IMR-90 (cell line): ENCODE measurements at regions not wholly inside any gene's neighbourhood (a gene's known extent, or its start where the extent isn't known, plus 50 kb on each side); places are given as distances from the start of the nearest gene placed in this dataset.

ENCODE experiments used
- ATAC-seq: fragments of 200-7000 bp; cut with Tn5 transposase; 2 replicates; pipeline ENCODE4 v1.9.1; 2020; ENCODE audit warnings: low read depth, mild to moderate bottlenecking, moderate library complexity
- BruUV-seq: library from RNA; stranded (reverse); fragments of 400-500 nt; replicated peaks from 2 replicates; lab custom pipeline; 2021; lab: Mats Ljungman, UMichigan
- CTCF ChIA-PET: fragments of 300-600 bp; formaldehyde crosslinking; extraction: SDS; loops from one replicate; lab custom pipeline; 2021; ENCODE audit warnings: antibody characterized with exemption; lab: Yijun Ruan, JAX
- POLR2A ChIA-PET: fragments of 300-600 bp; sonication (Branson Sonifier 250); formaldehyde crosslinking; loops from one replicate; lab custom pipeline; 2022; ENCODE audit warnings: antibody characterized with exemption; ENCODE audit not compliant: unreplicated experiment; lab: Charles Lee
- DNase-seq: peaks from one replicate; pipeline ENCODE4 v3.0.0; 2013
- H2AFZ ChIP-seq: replicated peaks from 2 replicates; pipeline ENCODE3; 2013; ENCODE audit warnings: low read length, mild to moderate bottlenecking; ENCODE audit not compliant: poor library complexity
- H2AK5ac ChIP-seq: 2 replicates; pipeline ENCODE4 v1.6.1; 2013; ENCODE audit warnings: low read depth, low read length, inconsistent platforms
- H2AK9ac ChIP-seq: replicated peaks from 2 replicates; pipeline ENCODE3; 2013; ENCODE audit warnings: mild to moderate bottlenecking, low read depth, low read length, moderate library complexity; ENCODE audit not compliant: poor library complexity
- H2BK120ac ChIP-seq: 2 replicates; pipeline ENCODE4 v1.6.1; 2013; ENCODE audit warnings: low read depth, low read length, inconsistent platforms
- H2BK15ac ChIP-seq: 3 replicates; pipeline ENCODE4 v1.6.1; 2013; ENCODE audit warnings: low read depth, low read length, inconsistent platforms
- H2BK20ac ChIP-seq: 2 replicates; pipeline ENCODE4 v1.6.1; 2013; ENCODE audit warnings: low read depth, mild to moderate bottlenecking, inconsistent platforms, low read length, moderate library complexity
- H2BK5ac ChIP-seq: 2 replicates; pipeline ENCODE4 v1.6.1; 2013; ENCODE audit warnings: mild to moderate bottlenecking, low read depth, low read length, inconsistent platforms; ENCODE audit not compliant: poor library complexity, severe bottlenecking
- H3K14ac ChIP-seq: replicated peaks from 2 replicates; pipeline ENCODE4 v1.6.1; 2013; ENCODE audit warnings: low read depth, low read length, inconsistent platforms
- H3K18ac ChIP-seq: 2 replicates; pipeline ENCODE4 v1.6.1; 2013; ENCODE audit warnings: low read depth, low read length, control low read depth
- H3K23ac ChIP-seq: 2 replicates; pipeline ENCODE4 v1.6.1; 2013; ENCODE audit warnings: low read depth, low read length, inconsistent platforms
- H3K27ac ChIP-seq: 2 replicates; pipeline ENCODE4 v1.5.1; 2013; ENCODE audit warnings: mild to moderate bottlenecking, control low read depth, low read length; ENCODE audit not compliant: insufficient read depth
- H3K27me3 ChIP-seq: 2 replicates; pipeline ENCODE4 v1.6.1; 2013; ENCODE audit warnings: low read length; ENCODE audit not compliant: control insufficient read depth, insufficient read depth
- H3K36me3 ChIP-seq: 2 replicates; pipeline ENCODE4 v1.6.1; 2013; ENCODE audit warnings: low read length, mixed read lengths; ENCODE audit not compliant: control insufficient read depth, insufficient read depth
- H3K4ac ChIP-seq: 2 replicates; pipeline ENCODE4 v1.6.1; 2013; ENCODE audit warnings: low read depth, low read length, inconsistent platforms
- H3K4me1 ChIP-seq: 2 replicates; pipeline ENCODE4 v1.6.1; 2013; ENCODE audit warnings: low read length, mixed read lengths; ENCODE audit not compliant: control insufficient read depth, insufficient read depth
- H3K4me2 ChIP-seq: 2 replicates; pipeline ENCODE4 v1.6.1; 2013; ENCODE audit warnings: low read depth, mild to moderate bottlenecking, control low read depth, low read length, moderate library complexity
- H3K4me3 ChIP-seq: 2 replicates; pipeline ENCODE4 v1.5.1; 2013; ENCODE audit warnings: low read depth, mild to moderate bottlenecking, control low read depth, low read length, moderate library complexity; ENCODE audit not compliant: insufficient read depth
- H3K56ac ChIP-seq: 2 replicates; pipeline ENCODE4 v1.6.1; 2013; ENCODE audit warnings: low read length, inconsistent platforms; ENCODE audit not compliant: insufficient read depth; ENCODE audit errors: extremely low read depth
- H3K79me1 ChIP-seq, 2 experiments: 2 replicates each; pipeline ENCODE4 v1.6.1; 2013; ENCODE audit warnings: low read length in 2 of 2, inconsistent platforms in 1 of 2, low read depth in 1 of 2
- H3K9ac ChIP-seq: 2 replicates; pipeline ENCODE4 v1.6.1; 2013; ENCODE audit warnings: low read depth, low read length, control low read depth
- H3K9me1 ChIP-seq: 2 replicates; pipeline ENCODE4 v1.6.1; 2013; ENCODE audit warnings: low read length, inconsistent platforms; ENCODE audit not compliant: insufficient read depth
- H3K9me3 ChIP-seq: 2 replicates; pipeline ENCODE4 v1.6.1; 2013; ENCODE audit warnings: low read length; ENCODE audit not compliant: control insufficient read depth, insufficient read depth
- H4K20me1 ChIP-seq: 2 replicates; pipeline ENCODE4 v1.6.1; 2013; ENCODE audit warnings: low read length, inconsistent platforms; ENCODE audit not compliant: insufficient read depth
- H4K5ac ChIP-seq: 2 replicates; pipeline ENCODE4 v1.6.1; 2013; ENCODE audit warnings: mild to moderate bottlenecking, low read depth, low read length, control low read depth
- H4K8ac ChIP-seq, 2 experiments: 2 replicates each; pipeline ENCODE4 v1.6.1; 2013; ENCODE audit warnings: low read depth in 2 of 2, low read length in 2 of 2, control low read depth in 1 of 2, inconsistent platforms in 1 of 2
- H4K91ac ChIP-seq: 2 replicates; pipeline ENCODE4 v1.6.1; 2013; ENCODE audit warnings: low read depth, low read length, inconsistent platforms; ENCODE audit not compliant: insufficient read depth
- BHLHE40 ChIP-seq: fragments of 150-350 bp; IDR thresholded peaks from 2 replicates; pipeline ENCODE4 v1.6.1; 2016; ENCODE audit warnings: mild to moderate bottlenecking, low read depth, low read length
- CEBPB ChIP-seq: IDR thresholded peaks from 2 replicates; pipeline ENCODE4 v1.6.1; 2012; ENCODE audit warnings: low read depth, low read length, improper control_type of control experiment
- CHD1 ChIP-seq: IDR thresholded peaks from 2 replicates; pipeline ENCODE4 v1.6.1; 2012; ENCODE audit warnings: low read depth, low read length, improper control_type of control experiment
- ELK1 ChIP-seq: fragments of 150-350 bp; IDR thresholded peaks from 2 replicates; pipeline ENCODE4 v1.6.1; 2016; ENCODE audit warnings: low read depth, mild to moderate bottlenecking, low read length, moderate library complexity, borderline replicate concordance
- FOS ChIP-seq: fragments of 150-350 bp; IDR thresholded peaks from 2 replicates; pipeline ENCODE4 v1.6.1; 2016; ENCODE audit warnings: low read depth, low read length
- MAFK ChIP-seq: IDR thresholded peaks from 2 replicates; pipeline ENCODE4 v1.6.1; 2012; ENCODE audit warnings: low read depth, low read length, improper control_type of control experiment
- MAZ ChIP-seq: IDR thresholded peaks from 2 replicates; pipeline ENCODE4 v1.6.1; 2012; ENCODE audit warnings: low read depth, mild to moderate bottlenecking, low read length, improper control_type of control experiment, moderate library complexity, borderline replicate concordance
- NFE2L2 ChIP-seq: fragments of 150-350 bp; IDR thresholded peaks from 2 replicates; pipeline ENCODE4 v1.6.1; 2016; ENCODE audit warnings: low read depth, mild to moderate bottlenecking, low read length
- POLR2A ChIP-seq: IDR thresholded peaks from 2 replicates; pipeline ENCODE4 v1.6.1; 2012; ENCODE audit warnings: mild to moderate bottlenecking, low read depth, low read length
- RAD21 ChIP-seq: IDR thresholded peaks from 2 replicates; pipeline ENCODE4 v1.6.1; 2012; ENCODE audit warnings: low read length, improper control_type of control experiment
- RCOR1 ChIP-seq: IDR thresholded peaks from 2 replicates; pipeline ENCODE4 v1.6.1; 2012; ENCODE audit warnings: mild to moderate bottlenecking, low read length, improper control_type of control experiment; ENCODE audit not compliant: insufficient replicate concordance
- SMC3 ChIP-seq: fragments of 150-350 bp; IDR thresholded peaks from 2 replicates; pipeline ENCODE4 v1.6.1; 2016; ENCODE audit warnings: low read depth, mild to moderate bottlenecking, antibody characterized with exemption, low read length, moderate library complexity
- dilution Hi-C: fragments of 300-500 bp; cut with HindIII; formaldehyde crosslinking; loops from one replicate; pipeline ENCODE4 v1.14.3; 2018; ENCODE audit warnings: low sequenced_read_pairs; ENCODE audit not compliant: unreplicated experiment
- in situ Hi-C: fragments of 300-500 bp; cut with MboI; formaldehyde crosslinking; loops from 3 replicates; pipeline ENCODE4 v1.14.3; 2019; ENCODE audit warnings: low sequenced_read_pairs, inconsistent platforms, mixed read lengths
- intact Hi-C: fragments of 100-400 bp; cut with micrococcal nuclease; formaldehyde crosslinking; loops from 2 replicates; pipeline ENCODE4 v1.10.0; 2022
- TF ChIP-seq, protein P1 (sequence below): conservative IDR thresholded peaks from 2 replicates; pipeline ENCODE4 v1.5.1; 2012; ENCODE audit warnings: mild to moderate bottlenecking, low read depth, low read length, improper control_type of control experiment
- TF ChIP-seq, protein P2 (sequence below): fragments of 150-350 bp; IDR thresholded peaks from 2 replicates; pipeline ENCODE4 v1.6.1; 2017; ENCODE audit warnings: mild to moderate bottlenecking, antibody characterized with exemption, low read length, low read depth

DNA sequence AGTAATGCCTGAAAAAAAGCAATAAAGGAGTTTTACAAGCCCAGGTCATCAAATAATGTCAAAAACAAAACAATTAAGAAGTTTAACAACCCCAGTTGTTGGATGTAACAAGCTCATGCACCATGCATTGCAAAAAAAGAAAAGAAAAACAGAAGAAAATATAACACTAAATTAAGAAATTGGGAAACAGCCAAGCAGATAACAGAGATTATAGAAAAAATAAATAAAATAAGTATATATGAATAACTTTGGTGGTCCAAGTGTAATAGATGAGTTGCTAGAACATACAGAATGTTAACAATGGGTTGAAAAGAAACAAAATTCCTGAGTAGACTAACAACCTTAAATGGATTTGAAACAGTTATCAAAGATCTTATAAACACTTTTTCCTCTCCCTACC is 573.1 kb upstream of the SOX11 start:
- ATAC-seq (no peak), DNase-seq (no peak)
- no peak overlapping the region for H4K8ac ChIP-seq
- ChIA-PET CTCF (no interaction called here), POLR2A (no interaction called here)
- H3K27ac ChIP-seq = no peak overlapping the region
- intact Hi-C loops = no loop called here
- no peak overlapping the region for H3K56ac ChIP-seq
- H3K9me3 ChIP-seq = peaks cover 8% of the 10 kb centered on the region; the same call in 1 of the 2 replicates
- no peak overlapping the region for H4K91ac ChIP-seq
- BruUV-seq = no TSS peak
- in situ Hi-C loops = no loop called here
- no peak overlapping the region for H3K14ac ChIP-seq
- H2AK9ac ChIP-seq = no peak overlapping the region
- H2BK5ac ChIP-seq = no peak overlapping the region
- no peak overlapping the region for H2BK15ac ChIP-seq
- H3K9me1 ChIP-seq = no peaks in the 10 kb centered on the region
- no peak overlapping the region for H2BK20ac ChIP-seq
- no peaks in the 10 kb centered on the region for H3K4me1 ChIP-seq
- H4K5ac ChIP-seq = no peak overlapping the region
- no peak overlapping the region for H3K9ac ChIP-seq
- no peak for TF ChIP-seq CEBPB
- no peak for TF ChIP-seq RAD21
- TF ChIP-seq, protein P1, sequence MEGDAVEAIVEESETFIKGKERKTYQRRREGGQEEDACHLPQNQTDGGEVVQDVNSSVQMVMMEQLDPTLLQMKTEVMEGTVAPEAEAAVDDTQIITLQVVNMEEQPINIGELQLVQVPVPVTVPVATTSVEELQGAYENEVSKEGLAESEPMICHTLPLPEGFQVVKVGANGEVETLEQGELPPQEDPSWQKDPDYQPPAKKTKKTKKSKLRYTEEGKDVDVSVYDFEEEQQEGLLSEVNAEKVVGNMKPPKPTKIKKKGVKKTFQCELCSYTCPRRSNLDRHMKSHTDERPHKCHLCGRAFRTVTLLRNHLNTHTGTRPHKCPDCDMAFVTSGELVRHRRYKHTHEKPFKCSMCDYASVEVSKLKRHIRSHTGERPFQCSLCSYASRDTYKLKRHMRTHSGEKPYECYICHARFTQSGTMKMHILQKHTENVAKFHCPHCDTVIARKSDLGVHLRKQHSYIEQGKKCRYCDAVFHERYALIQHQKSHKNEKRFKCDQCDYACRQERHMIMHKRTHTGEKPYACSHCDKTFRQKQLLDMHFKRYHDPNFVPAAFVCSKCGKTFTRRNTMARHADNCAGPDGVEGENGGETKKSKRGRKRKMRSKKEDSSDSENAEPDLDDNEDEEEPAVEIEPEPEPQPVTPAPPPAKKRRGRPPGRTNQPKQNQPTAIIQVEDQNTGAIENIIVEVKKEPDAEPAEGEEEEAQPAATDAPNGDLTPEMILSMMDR = no peak
- no peak for TF ChIP-seq FOS
- TF ChIP-seq CHD1 = no peak
- TF ChIP-seq POLR2A = no peak
- TF ChIP-seq BHLHE40 = no peak
- no peak for TF ChIP-seq SMC3
- no peak for TF ChIP-seq MAFK
- no peak for TF ChIP-seq RCOR1
- TF ChIP-seq, protein P2, sequence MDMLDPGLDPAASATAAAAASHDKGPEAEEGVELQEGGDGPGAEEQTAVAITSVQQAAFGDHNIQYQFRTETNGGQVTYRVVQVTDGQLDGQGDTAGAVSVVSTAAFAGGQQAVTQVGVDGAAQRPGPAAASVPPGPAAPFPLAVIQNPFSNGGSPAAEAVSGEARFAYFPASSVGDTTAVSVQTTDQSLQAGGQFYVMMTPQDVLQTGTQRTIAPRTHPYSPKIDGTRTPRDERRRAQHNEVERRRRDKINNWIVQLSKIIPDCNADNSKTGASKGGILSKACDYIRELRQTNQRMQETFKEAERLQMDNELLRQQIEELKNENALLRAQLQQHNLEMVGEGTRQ = no peak
- no peak for TF ChIP-seq MAZ
- no peak for TF ChIP-seq ELK1
- no peak for TF ChIP-seq NFE2L2
- no peak overlapping the region for H3K4me2 ChIP-seq
- dilution Hi-C loops = no loop called here
- H2AK5ac ChIP-seq = no peak overlapping the region
- H3K23ac ChIP-seq = no peak overlapping the region
- no peak overlapping the region for H3K18ac ChIP-seq
- H3K27me3 ChIP-seq = no peaks in the 10 kb centered on the region
- H4K20me1 ChIP-seq = no peaks in the 10 kb centered on the region
- H2AFZ ChIP-seq = no peak overlapping the region
- no peaks in the 10 kb centered on the region for H3K36me3 ChIP-seq
- H3K79me1 ChIP-seq = no peaks in the 10 kb centered on the region
- H3K4ac ChIP-seq = no peak overlapping the region
- H3K4me3 ChIP-seq = no peak overlapping the region
- H2BK120ac ChIP-seq = no peak overlapping the region
